BJ (cell line): ENCODE measurements at regions not wholly inside any gene's neighbourhood (a gene's known extent, or its start where the extent isn't known, plus 50 kb on each side); places are given as distances from the start of the nearest gene placed in this dataset.

Experiments used
- CTCF ChIA-PET: fragments of 350-600 bp; formaldehyde crosslinking; extraction: SDS; loops from one replicate; lab custom pipeline; 2021; ENCODE audit warnings: antibody characterized with exemption, inconsistent platforms; lab: Yijun Ruan, JAX
- POLR2A ChIA-PET: fragments of 300-600 bp; sonication (Branson Sonifier 250); formaldehyde crosslinking; extraction: SDS; loops from one replicate; lab custom pipeline; 2021; ENCODE audit warnings: antibody characterized with exemption; lab: Charles Lee
- DNase-seq: peaks from one replicate; pipeline ENCODE4 v3.0.0-alpha.2; 2011; ENCODE audit warnings: low read depth
- H3K27me3 ChIP-seq: 2 replicates; pipeline ENCODE4 v1.6.0; 2011; ENCODE audit warnings: low read length; ENCODE audit not compliant: control insufficient read depth, insufficient read depth
- H3K36me3 ChIP-seq: 2 replicates; pipeline ENCODE4 v1.5.1; 2011; ENCODE audit warnings: low read length; ENCODE audit not compliant: control insufficient read depth, insufficient read depth
- H3K4me3 ChIP-seq: 2 replicates; pipeline ENCODE4 v1.5.1; 2011; ENCODE audit warnings: low read depth, mild to moderate bottlenecking, control low read depth, low read length
- TF ChIP-seq, protein P1 (sequence below): IDR thresholded peaks from 2 replicates; pipeline ENCODE4 v1.5.1; 2011; ENCODE audit warnings: low read depth, mild to moderate bottlenecking, control low read depth, inconsistent platforms, low read length, moderate library complexity; ENCODE audit not compliant: insufficient read depth

- no peaks in the 10 kb centered on the region for H3K36me3 ChIP-seq
- H3K4me3 ChIP-seq, result no peak overlapping the region
- DNase-seq, result no peak
- ChIA-PET CTCF (interaction anchor here (0.7 kb wide), 1 partner anchor 15 kb away, joined by 3 read pairs; no protein-coding TSS in a partner anchor), POLR2A (no interaction called here)
- peaks cover 3% of the 10 kb centered on the region; the same call in 1 of the 2 replicates for H3K27me3 ChIP-seq
- TF ChIP-seq, protein P1, sequence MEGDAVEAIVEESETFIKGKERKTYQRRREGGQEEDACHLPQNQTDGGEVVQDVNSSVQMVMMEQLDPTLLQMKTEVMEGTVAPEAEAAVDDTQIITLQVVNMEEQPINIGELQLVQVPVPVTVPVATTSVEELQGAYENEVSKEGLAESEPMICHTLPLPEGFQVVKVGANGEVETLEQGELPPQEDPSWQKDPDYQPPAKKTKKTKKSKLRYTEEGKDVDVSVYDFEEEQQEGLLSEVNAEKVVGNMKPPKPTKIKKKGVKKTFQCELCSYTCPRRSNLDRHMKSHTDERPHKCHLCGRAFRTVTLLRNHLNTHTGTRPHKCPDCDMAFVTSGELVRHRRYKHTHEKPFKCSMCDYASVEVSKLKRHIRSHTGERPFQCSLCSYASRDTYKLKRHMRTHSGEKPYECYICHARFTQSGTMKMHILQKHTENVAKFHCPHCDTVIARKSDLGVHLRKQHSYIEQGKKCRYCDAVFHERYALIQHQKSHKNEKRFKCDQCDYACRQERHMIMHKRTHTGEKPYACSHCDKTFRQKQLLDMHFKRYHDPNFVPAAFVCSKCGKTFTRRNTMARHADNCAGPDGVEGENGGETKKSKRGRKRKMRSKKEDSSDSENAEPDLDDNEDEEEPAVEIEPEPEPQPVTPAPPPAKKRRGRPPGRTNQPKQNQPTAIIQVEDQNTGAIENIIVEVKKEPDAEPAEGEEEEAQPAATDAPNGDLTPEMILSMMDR, result no peak
These were observed 143.6 kb upstream of the LMO4 start for GRCh38 chr1:87185077-87185476.

GRCh38 chr1:87186346-87186745, 142.3 kb upstream of the LMO4 start:
- H3K27me3 ChIP-seq, result peaks cover 3% of the 10 kb centered on the region; the same call in 1 of the 2 replicates
- ChIA-PET CTCF (interaction anchor here (0.7 kb wide), 1 partner anchor 63 kb away, joined by 3 read pairs; no protein-coding TSS in a partner anchor), POLR2A (no interaction called here)
- DNase-seq, result no peak
- H3K36me3 ChIP-seq, result no peaks in the 10 kb centered on the region
- TF ChIP-seq, protein P1, result no peak
- H3K4me3 ChIP-seq, result no peak overlapping the region

- H3K36me3 ChIP-seq, result no peaks in the 10 kb centered on the region
- no peaks in the 10 kb centered on the region for H3K27me3 ChIP-seq
- DNase-seq, result no peak
- TF ChIP-seq, protein P1, result no peak
- H3K4me3 ChIP-seq, result no peak overlapping the region
- POLR2A ChIA-PET, result no interaction called here
- CTCF ChIA-PET, result interaction anchor here (0.7 to 1.5 kb wide), 3 partner anchors 11 to 104 kb away, joined by 3 to 5 read pairs (median 3); no protein-coding TSS in a partner anchor
These were observed 140.0 kb upstream of the LMO4 start for GRCh38 chr1:87188640-87189039.

- H3K4me3 ChIP-seq, result no peak overlapping the region
- ChIA-PET CTCF (interaction anchor here (0.6 kb wide), 1 partner anchor 225 kb away, joined by 3 read pairs; no protein-coding TSS in a partner anchor), POLR2A (no interaction called here)
- DNase-seq, result no peak
- TF ChIP-seq, protein P1, result no peak
- no peaks in the 10 kb centered on the region for H3K36me3 ChIP-seq
- H3K27me3 ChIP-seq, result no peaks in the 10 kb centered on the region
These were observed 138.3 kb upstream of the LMO4 start for GRCh38 chr1:87190402-87190801.

- POLR2A ChIA-PET, result no interaction called here
- TF ChIP-seq, protein P1, result no peak
- Histone ChIP-seq H3K36me3 (no peaks in the 10 kb centered on the region), H3K27me3 (no peaks in the 10 kb centered on the region), H3K4me3 (no peak overlapping the region)
- DNase-seq, result no peak
- CTCF ChIA-PET, result interaction anchor here (0.6 to 1.0 kb wide), 2 partner anchors 10 to 13 kb away, joined by 3 to 4 read pairs; no protein-coding TSS in a partner anchor
These were observed 137.0 kb upstream of the LMO4 start for GRCh38 chr1:87191646-87192045.
